ENCODE measurements at regions not wholly inside any gene's neighbourhood (a gene's known extent, or its start where the extent isn't known, plus 50 kb on each side); places are given as distances from the start of the nearest gene placed in this dataset.

GRCh38 chr9:81162361-81162760 is 527.0 kb downstream of the TLE1 start:
- H3K79me1 ChIP-seq (ENCODE audit: low read depth, low read length): no peaks in the 10 kb centered on the region
- DNase-seq (ENCODE audit: low read depth in 1 of 2, low spot score in 2 of 2) (no peak), FAIRE-seq (no peak)
- H3K36me3 ChIP-seq (ENCODE audit: control insufficient read depth in 2 of 4, insufficient read depth in 4 of 4, low read length in 3 of 4): no peaks in the 10 kb centered on the region
- H3K56ac ChIP-seq (replicated peaks; ENCODE audit: insufficient read length, low read depth, low read length): no peak overlapping the region
- H3K18ac ChIP-seq (ENCODE audit: extremely low read depth, low read length): no peak overlapping the region
- H3K4ac ChIP-seq (replicated peaks; ENCODE audit: insufficient read length, low read depth, low read length): no peak overlapping the region
- H3K23me2 ChIP-seq (ENCODE audit: low read depth, low read length): no peaks in the 10 kb centered on the region
- 93% methylated on average over 11 of the region's 11 CpGs; no CpG with 5 or more reads in 1 of the 2 experiments for whole genome bisulfite sequencing, 2 experiments (ENCODE audit: extremely low coverage in 1 of 2, insufficient coverage in 1 of 2, insufficient read length in 1 of 2, insufficient replicate concordance in 2 of 2, low coverage in 1 of 2, low lambda C conversion rate in 2 of 2, missing lambda C conversion rate in 1 of 2)
- H2BK20ac ChIP-seq (ENCODE audit: low read length): no peak overlapping the region
- no peak overlapping the region for H3K4me3 ChIP-seq (ENCODE audit: extremely low read depth in 1 of 4, insufficient read depth in 2 of 4, low read depth in 3 of 4, low read length in 4 of 4)
- H2BK15ac ChIP-seq (ENCODE audit: low read length): no peak overlapping the region
- H3K4me1 ChIP-seq (replicated peaks in 1 of 4; ENCODE audit: control insufficient read depth in 3 of 4, insufficient read depth in 4 of 4, low read length in 3 of 4): no peaks in the 10 kb centered on the region
- TF ChIP-seq ATF2 (IDR thresholded peaks at IDR 0.05; ENCODE audit: low read length) (no peak), CBX8 (IDR thresholded peaks at IDR 0.05; ENCODE audit: borderline replicate concordance, low read depth, low read length) (no peak), BCL11A (IDR thresholded peaks at IDR 0.05; ENCODE audit: low read depth in 2 of 2, low read length in 2 of 2) (no peak), GABPA (IDR thresholded peaks at IDR 0.05; ENCODE audit: borderline replicate concordance, insufficient read depth, low read length) (no peak), RBBP5 (IDR thresholded peaks at IDR 0.05; ENCODE audit: borderline replicate concordance, low read depth, low read length) (no peak), SIX5 (IDR thresholded peaks at IDR 0.05; ENCODE audit: low read depth, low read length) (no peak), GTF2F1 (IDR thresholded peaks at IDR 0.05; ENCODE audit: borderline replicate concordance, low read depth, low read length) (no peak)
- no peak overlapping the region for H3K27ac ChIP-seq (ENCODE audit: low read depth, low read length)
- ChIA-PET POLR2A (ENCODE audit: partially characterized antibody) (no interaction called here), CTCF (ENCODE audit: partially characterized antibody) (interaction anchor here (0.6 to 0.9 kb wide), 2 partner anchors 11 to 215 kb away, joined by 3 to 4 read pairs; no protein-coding TSS in a partner anchor)
- no peak overlapping the region for H3K23ac ChIP-seq (ENCODE audit: insufficient read length)
- H4K20me1 ChIP-seq (replicated peaks in 1 of 2; ENCODE audit: control insufficient read depth in 1 of 2, insufficient read depth in 2 of 2, low read length in 2 of 2): no peaks in the 10 kb centered on the region
- H4K91ac ChIP-seq (replicated peaks; ENCODE audit: insufficient read length, low read length): no peak overlapping the region
- H3K9me3 ChIP-seq (ENCODE audit: insufficient read depth in 2 of 2, low read depth in 1 of 2, low read length in 1 of 2): no peaks in the 10 kb centered on the region
- H3K79me2 ChIP-seq (ENCODE audit: control insufficient read depth in 1 of 2, insufficient read depth in 2 of 2, low read length in 2 of 2): no peaks in the 10 kb centered on the region
- no peak overlapping the region for H3K9ac ChIP-seq (replicated peaks in 1 of 4; ENCODE audit: extremely low read depth in 1 of 4, low read depth in 3 of 4, low read length in 3 of 4)
- no peak overlapping the region for H2BK120ac ChIP-seq (replicated peaks; ENCODE audit: low read depth, low read length)
- H3K27me3 ChIP-seq (replicated peaks in 1 of 4; ENCODE audit: control insufficient read depth in 3 of 4, extremely low read depth in 1 of 4, insufficient read depth in 3 of 4, low read length in 3 of 4): no peaks in the 10 kb centered on the region
- no peak overlapping the region for H2AK5ac ChIP-seq (ENCODE audit: low read depth, low read length)
- H4K5ac ChIP-seq (ENCODE audit: insufficient read length, low read depth, low read length): no peak overlapping the region
- H3K14ac ChIP-seq (ENCODE audit: insufficient read length): no peak overlapping the region
- no peak overlapping the region for H2BK5ac ChIP-seq (ENCODE audit: low read depth, low read length)
- H2AFZ ChIP-seq (ENCODE audit: low read length): no peak overlapping the region
- H2BK12ac ChIP-seq (ENCODE audit: low read depth, low read length): no peak overlapping the region
- no peak overlapping the region for H4K8ac ChIP-seq (ENCODE audit: extremely low read depth, insufficient read depth, low read length)
- H3K4me2 ChIP-seq (ENCODE audit: insufficient read depth in 1 of 2, low read depth in 2 of 2, low read length in 2 of 2): no peak overlapping the region
